ENCODE measurements at regions not wholly inside any gene's neighbourhood (a gene's known extent, or its start where the extent isn't known, plus 50 kb on each side); places are given as distances from the start of the nearest gene placed in this dataset.
"Not testable (repeated sequence)": the region's sequence is repeated elsewhere in the genome, so short reads cannot be mapped to it uniquely, and the experiment has no call there.

GRCh38 chr1:58836408-58836807, 52.6 kb upstream of the JUN start:
- DNase-seq: no peak

DNA sequence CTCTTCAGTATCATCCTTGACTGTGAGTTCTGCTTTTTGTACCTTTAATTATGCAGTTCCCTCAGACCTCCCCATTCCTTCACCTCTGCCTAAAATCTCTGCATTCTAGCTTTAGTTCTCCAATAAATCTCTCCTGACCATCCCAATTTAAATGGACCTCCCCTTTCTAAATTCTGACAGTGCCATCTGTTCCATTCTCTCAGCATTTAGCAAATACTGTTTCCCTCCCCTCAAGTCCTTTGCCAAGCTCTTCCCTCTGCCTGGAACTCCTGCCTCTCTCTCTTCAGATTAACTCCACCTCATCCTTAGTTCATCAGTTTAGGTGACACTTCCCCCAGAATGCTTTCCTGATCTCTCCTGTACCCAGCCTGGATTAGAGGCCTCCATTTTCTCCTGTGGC, 54.0 kb upstream of the JUN start:
- peak in 1 of 2 experiments; percentile 30 for DNase-seq

DNA sequence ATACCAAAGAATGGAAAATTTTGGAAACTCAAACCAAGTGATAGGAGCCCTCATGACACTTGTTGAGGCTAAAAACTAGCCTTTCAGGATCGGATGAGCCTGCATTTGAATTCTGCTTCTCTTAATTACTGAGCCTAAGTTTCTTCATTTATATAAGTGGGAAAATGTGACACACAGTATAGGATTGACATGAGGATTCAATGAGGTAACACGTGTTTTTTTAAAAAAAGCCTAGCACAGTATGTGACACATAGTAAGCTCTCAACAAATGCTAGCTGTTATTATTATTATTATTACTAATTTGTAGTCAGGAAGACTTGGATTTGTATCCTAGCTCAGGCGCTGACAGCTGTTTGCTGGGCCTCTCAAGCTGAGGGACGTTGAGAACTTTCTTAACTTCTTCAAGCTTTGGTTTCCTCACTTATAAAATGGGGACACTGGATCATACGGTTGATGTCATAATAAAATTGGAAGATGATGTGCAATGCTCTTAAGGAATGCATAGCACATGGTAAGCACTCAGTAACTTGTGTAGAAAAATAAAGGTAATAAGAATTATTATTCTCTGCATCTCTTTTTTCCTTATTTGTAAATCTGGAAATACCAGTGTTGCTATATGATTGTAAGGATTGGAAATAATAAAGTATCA, 55.4 kb upstream of the JUN start:
- no peak for DNase-seq

GRCh38 chr1:58839846-58840835, 56.3 kb upstream of the JUN start:
- no peak for DNase-seq

- no peak for DNase-seq
Measured at GRCh38 chr1:58841455-58841854, 57.6 kb upstream of the JUN start.

DNA sequence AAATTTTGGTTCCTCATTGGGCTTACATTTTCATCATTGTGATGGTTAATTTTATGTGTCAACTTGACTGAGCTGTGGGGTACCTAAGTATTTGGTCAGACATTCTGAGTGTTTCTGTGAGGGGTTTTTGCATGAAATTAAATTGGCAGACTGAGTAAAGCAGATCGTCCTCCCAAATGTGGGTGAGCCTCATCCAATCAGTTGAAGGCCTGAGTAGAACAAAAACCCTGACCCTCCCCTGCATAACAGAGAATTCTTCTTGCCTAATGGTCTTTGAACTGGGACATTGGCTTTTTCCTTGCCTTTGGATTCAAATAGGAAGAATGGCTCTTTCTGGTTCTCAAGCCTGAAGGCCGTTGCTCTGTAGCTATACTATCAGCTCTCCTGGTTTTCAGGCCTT, 59.1 kb upstream of the JUN start:
- no peak for DNase-seq

DNA sequence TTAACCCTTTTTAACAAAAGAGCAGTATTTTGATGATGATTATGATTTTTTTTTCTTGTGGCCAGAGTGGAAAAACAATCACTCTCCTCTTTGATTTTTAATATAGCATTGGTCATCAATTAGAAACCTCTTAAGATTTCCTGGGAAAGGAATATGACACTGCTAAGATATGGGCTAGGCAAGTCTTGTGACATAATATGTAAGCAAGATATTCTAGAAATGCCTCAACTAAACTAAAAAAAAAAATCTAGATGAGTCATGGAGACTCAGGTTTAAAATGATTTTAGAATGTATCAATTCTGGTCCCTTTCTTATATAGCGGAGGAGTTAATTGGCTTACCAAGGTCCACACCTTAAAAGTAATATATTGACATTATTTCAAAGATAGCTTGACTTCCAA, 60.3 kb upstream of the JUN start:
- DNase-seq: no peak

DNA sequence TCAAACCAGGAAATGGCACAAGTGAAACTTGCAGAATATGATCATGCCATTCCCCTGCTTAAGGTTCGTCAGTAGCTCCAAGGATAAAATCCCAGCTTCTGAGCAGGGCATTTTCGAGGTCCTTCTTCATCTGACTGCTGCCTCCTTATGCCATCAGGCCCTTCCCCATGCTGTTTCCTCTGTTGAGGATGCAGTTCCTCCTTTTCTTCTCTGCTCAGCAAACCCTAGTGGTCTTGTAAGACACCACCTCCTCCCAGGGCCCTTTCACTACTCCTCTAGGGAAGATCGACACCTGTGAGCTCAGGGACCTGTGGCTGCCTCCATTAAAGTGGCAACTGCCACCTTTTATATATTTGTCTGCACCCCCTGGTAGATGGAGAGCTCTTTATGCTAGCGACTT, 62.1 kb upstream of the JUN start:
- no peak for DNase-seq

- no peak for DNase-seq
Measured at GRCh38 chr1:58848818-58849411, 65.1 kb upstream of the JUN start.

- DNase-seq: no peak
Measured at GRCh38 chr1:58849551-58849950, 65.7 kb upstream of the JUN start.

DNA sequence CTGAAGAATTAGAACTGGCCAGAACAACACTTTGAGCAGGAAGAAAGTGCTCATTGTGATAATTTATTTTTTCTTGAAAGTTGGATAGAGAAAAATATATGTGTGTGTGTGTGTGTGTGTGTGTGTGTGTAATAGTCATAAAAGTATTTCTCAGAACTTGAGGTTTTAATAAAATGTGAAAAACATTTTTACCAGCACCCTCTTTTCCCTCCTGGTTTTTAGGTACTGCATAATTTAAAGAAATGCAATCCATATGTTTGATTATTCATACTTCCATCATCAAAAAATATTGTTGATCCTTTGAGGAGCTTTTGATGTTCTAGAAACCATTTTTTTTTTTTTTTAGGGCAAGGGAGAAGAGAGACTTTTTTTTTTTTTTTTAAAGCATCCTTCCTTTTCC, 66.8 kb upstream of the JUN start:
- DNase-seq: no peak

DNA sequence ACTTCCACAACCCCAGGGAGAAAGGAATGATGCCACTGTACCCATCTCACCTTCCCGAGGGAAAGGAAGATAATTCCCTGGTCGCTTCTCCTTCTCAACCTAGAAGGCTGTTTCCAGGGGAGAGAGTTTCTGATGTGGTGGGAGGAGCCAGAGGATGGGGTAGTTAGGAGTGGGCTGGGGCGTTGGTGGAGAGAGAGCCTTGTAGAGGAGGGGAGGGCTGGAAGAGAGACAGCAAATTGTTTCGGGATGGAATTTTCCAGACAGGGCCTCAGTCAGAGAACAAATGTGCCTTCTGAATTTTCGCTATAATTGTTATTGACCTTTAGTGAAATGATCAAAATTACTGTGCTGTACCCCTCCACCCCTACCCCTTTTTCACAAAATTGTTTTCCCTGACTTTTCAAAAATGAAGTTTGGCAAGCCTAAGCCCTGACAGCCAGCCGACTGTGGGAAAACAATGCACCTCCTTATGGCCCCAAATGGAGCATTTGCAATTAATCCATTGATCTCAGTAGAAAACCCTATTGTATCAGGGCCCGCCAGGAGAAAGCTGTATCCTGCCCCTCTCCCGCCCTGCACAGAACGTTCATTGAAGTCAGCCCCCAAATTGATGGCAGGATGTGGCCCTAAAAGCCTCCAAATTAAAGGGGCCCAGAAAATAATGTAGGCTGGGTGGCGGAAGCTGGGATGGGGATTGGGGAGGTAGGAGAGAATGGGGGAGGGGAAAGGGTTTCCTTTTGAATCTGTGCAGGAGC, 69.1 kb upstream of the JUN start:
- DNase-seq: no peak

DNA sequence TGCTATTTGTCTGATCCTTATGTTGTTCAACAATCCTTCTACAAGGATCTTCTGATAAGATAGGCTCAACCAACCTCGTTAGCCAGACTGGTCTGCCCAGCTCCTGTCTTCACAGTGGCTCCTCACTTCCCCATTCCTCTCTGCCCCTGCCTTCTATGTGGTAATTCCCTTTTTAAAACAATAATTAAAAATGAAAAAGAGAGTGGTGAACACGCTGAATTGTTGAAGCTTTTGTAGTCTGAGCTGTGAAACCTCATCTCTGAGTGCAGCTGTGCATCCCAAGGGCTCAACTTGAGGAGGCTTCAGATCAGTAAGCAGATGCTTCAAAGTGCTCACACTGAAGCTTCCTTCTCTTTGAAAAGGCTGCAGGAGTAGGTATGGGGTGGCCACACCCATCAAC, 70.7 kb upstream of the JUN start:
- DNase-seq: no peak

DNA sequence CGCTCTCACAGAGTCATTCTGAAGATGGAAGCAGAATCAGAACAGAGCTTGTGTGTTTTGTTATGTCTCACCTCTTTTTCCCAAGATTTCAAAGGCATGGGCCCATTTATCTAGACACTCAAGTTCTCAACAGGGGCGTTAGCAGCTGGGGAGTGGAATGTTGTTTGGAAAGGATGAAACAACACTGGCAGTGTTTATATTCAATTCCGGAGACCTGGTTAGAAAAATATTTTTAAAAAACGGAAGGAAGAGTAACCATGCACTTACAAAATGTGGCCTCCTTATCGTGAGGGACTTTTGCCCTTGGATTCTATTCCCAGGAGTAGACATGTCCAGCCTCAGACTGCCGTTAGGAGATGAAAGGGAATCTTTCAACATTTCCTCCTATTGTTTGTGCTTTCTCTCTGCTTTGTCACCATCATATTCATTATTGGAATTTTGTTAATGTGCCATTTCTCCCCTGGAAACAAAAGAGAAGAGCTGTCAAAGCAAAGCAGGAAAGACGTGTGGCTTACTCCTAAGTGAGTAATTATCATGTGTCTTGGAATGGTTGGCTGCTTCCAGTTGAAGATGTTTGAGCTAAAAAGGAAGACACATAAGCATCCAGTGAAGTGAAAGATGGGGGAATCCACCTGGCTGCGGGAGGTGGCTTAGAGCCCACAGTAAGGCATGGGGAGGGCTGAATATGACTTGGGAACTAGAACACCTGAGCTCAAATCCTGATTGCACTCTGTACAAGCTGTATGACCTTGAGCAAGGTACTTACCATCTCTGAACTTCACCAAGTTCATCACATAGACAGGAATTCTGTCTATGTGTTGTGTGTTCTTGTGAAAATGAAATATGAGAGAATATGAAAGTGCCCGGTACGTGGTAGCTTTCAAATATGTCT, 71.7 kb upstream of the JUN start:
- DNase-seq: no peak

DNA sequence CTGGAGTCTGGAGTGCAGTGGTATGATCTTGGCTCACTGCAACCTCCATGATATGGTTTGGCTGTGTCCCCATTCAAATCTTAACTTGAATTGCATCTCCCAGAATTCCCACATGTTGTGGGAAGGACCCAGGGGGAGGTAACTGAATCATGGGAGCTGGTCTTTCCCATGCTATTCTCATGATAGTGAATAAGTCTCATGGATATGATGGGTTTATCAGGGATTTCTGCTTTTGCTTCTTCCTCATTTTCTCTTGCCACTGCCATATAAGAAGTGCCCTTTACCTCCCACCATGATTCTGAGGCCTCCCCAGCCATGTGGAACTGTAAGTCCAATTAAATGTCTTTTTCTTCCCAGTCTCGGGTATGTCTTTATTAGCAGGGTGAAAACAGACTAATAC, 72.4 kb upstream of the JUN start:
- not testable (repeated sequence) for DNase-seq

- no peak for DNase-seq
Measured at GRCh38 chr1:58857680-58858673, 74.1 kb upstream of the JUN start.

GRCh38 chr1:58859769-58860485, 76.1 kb upstream of the JUN start:
- DNase-seq: no peak

- DNase-seq: no peak
Measured at GRCh38 chr1:58861076-58861475, 77.2 kb upstream of the JUN start.

GRCh38 chr1:58861506-58861905, 77.7 kb upstream of the JUN start:
- DNase-seq: no peak

- DNase-seq: no peak
Measured at GRCh38 chr1:58862728-58863385, 79.0 kb upstream of the JUN start.
